Gastroesophageal sphincter (tissue), 3 donors: ENCODE measurements at regions not wholly inside any gene's neighbourhood (a gene's known extent, or its start where the extent isn't known, plus 50 kb on each side); places are given as distances from the start of the nearest gene placed in this dataset.

Source experiments
- EP300 ChIP-seq: sonication (generic); formaldehyde crosslinking; IDR thresholded peaks from one replicate; pipeline ENCODE4 v1.6.1; 2017; ENCODE audit warnings: antibody characterized with exemption, mild to moderate bottlenecking
- POLR2A ChIP-seq, 2 donors: fragments of 450-650 bp; IDR thresholded peaks; one replicate each; pipeline ENCODE4 v1.6.1; 2017; ENCODE audit warnings: antibody characterized with exemption in 2 of 2, mild to moderate bottlenecking in 2 of 2, moderate library complexity in 1 of 2
- POLR2AphosphoS5 ChIP-seq: sonication (generic); formaldehyde crosslinking; IDR thresholded peaks from one replicate; pipeline ENCODE4 v1.6.1; 2017; ENCODE audit warnings: antibody characterized with exemption
- TF ChIP-seq, protein P1 (sequence below), 4 experiments: fragments of 200-600 bp in 2 of 4; fragments of 450-650 bp in 2 of 4; sonication (generic) in 1 of 4; IDR thresholded peaks; one replicate each; pipeline ENCODE4 v1.5.1; 2017 to 2019; ENCODE audit warnings: antibody characterized with exemption in 4 of 4, mild to moderate bottlenecking in 2 of 4, moderate library complexity in 2 of 4

GRCh38 chr1:36702963-36703362, 220.2 kb upstream of the CSF3R start:
- TF ChIP-seq, protein P1, sequence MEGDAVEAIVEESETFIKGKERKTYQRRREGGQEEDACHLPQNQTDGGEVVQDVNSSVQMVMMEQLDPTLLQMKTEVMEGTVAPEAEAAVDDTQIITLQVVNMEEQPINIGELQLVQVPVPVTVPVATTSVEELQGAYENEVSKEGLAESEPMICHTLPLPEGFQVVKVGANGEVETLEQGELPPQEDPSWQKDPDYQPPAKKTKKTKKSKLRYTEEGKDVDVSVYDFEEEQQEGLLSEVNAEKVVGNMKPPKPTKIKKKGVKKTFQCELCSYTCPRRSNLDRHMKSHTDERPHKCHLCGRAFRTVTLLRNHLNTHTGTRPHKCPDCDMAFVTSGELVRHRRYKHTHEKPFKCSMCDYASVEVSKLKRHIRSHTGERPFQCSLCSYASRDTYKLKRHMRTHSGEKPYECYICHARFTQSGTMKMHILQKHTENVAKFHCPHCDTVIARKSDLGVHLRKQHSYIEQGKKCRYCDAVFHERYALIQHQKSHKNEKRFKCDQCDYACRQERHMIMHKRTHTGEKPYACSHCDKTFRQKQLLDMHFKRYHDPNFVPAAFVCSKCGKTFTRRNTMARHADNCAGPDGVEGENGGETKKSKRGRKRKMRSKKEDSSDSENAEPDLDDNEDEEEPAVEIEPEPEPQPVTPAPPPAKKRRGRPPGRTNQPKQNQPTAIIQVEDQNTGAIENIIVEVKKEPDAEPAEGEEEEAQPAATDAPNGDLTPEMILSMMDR (IDR thresholded peaks at IDR 0.05): no peak
- no peak for TF ChIP-seq POLR2A (IDR thresholded peaks at IDR 0.05)
- no peak for TF ChIP-seq EP300
- TF ChIP-seq POLR2AphosphoS5: no peak
